IPS-15b (cell line): ENCODE measurements at regions not wholly inside any gene's neighbourhood (a gene's known extent, or its start where the extent isn't known, plus 50 kb on each side); places are given as distances from the start of the nearest gene placed in this dataset.

ENCODE experiments used
- H3K27me3 ChIP-seq: one replicate; pipeline ENCODE4 v1.6.1; 2013; ENCODE audit warnings: low read length; ENCODE audit not compliant: control insufficient read depth, insufficient read depth
- H3K36me3 ChIP-seq: one replicate; pipeline ENCODE4 v1.6.1; 2013; ENCODE audit warnings: low read length; ENCODE audit not compliant: control insufficient read depth, insufficient read depth
- H3K4me1 ChIP-seq: one replicate; pipeline ENCODE4 v1.6.1; 2013; ENCODE audit warnings: mild to moderate bottlenecking, low read length; ENCODE audit not compliant: control insufficient read depth, insufficient read depth
- H3K4me3 ChIP-seq: one replicate; pipeline ENCODE4 v1.5.1; 2013; ENCODE audit warnings: low read depth, low read length
- H3K9ac ChIP-seq: one replicate; pipeline ENCODE4 v1.6.1; 2013; ENCODE audit warnings: low read depth, mild to moderate bottlenecking, low read length
- H3K9me3 ChIP-seq: one replicate; pipeline ENCODE4 v1.6.1; 2013; ENCODE audit warnings: mild to moderate bottlenecking, low read length; ENCODE audit not compliant: control insufficient read depth, insufficient read depth

DNA sequence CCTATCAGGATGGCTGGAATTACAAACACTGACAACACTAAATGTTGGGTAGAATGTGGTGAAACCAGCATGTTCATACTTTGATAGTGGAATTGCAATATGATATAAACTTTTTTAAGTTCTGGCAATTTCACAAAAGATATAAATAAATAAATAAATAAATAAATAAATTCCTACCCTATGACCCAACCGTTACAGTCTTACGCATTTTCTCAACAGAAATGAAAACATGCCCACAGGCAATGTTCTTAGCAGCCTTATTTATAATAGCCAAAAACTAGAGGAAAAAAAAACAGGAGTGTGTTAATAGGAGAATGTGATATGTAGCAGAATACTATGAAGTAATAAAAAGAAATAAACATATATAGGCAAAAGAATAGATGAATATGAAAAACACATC, 318.9 kb downstream of the IPMK start:
- Histone ChIP-seq H3K36me3 (no peaks in the 10 kb centered on the region), H3K4me1 (peaks cover 5% of the 10 kb centered on the region), H3K27me3 (no peaks in the 10 kb centered on the region), H3K9me3 (no peaks in the 10 kb centered on the region), H3K4me3 (no peak overlapping the region), H3K9ac (no peak overlapping the region)

DNA sequence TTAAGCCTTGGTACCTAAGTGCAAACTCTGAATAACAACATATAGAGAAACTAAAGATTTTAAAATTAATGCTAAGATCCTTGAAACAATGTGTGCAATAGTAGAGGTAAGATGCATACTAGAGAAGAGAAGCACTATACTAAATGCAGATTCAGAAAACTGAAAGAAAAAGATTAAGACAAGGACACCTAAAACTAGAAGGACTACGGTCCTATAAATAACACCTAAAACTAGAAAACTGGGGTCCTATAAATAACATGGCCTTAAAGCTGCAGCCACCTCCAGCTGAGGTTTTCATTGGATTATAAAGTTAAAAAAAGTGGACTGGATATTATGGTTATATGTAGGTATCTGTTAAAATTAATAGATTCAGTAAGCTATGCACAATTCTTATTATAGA, 320.9 kb downstream of the IPMK start:
- Histone ChIP-seq H3K27me3 (no peaks in the 10 kb centered on the region), H3K9ac (no peak overlapping the region), H3K4me3 (no peak overlapping the region), H3K9me3 (no peaks in the 10 kb centered on the region), H3K4me1 (peaks cover 5% of the 10 kb centered on the region), H3K36me3 (no peaks in the 10 kb centered on the region)

DNA sequence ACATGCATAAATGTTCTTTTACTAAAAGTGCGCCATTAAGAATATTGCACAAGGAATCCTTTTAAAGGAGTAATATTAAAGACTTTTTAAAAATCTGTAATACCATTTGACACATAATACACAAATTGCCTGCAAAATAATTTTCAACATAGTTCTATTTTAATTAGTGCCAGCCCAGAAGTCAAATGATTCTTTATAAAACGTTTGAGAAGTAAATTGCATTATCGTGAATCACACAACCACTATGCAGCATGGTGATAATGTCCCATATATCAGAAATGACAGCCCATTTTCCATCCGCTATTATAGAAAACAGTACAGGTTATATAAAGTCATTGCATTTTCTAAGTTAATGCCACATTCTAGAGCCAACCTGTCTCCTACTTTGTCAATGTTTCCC, 324.0 kb downstream of the IPMK start:
- H3K9ac ChIP-seq, result no peak overlapping the region
- H3K4me3 ChIP-seq, result no peak overlapping the region
- H3K27me3 ChIP-seq, result no peaks in the 10 kb centered on the region
- H3K9me3 ChIP-seq, result no peaks in the 10 kb centered on the region
- no peaks in the 10 kb centered on the region for H3K36me3 ChIP-seq
- no peaks in the 10 kb centered on the region for H3K4me1 ChIP-seq

DNA sequence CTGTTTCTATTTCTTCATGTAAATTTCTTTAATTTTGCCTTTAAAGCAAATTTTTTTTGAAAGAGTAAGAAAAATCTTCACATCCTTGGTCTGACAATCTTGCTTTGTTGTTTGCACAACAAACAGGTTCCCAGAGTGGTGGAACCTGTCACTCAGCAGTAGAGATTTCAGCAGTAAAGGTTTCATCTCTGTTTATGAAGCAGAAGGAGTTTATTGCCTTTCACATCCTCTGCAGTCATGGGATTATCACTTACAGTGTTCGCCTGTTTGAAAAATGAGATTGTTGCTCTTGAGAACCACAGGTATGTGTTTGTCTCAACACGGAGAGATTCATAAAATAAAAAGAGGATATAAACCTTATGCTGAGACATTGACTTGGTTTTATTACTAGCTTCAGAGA, 342.6 kb downstream of the IPMK start:
- H3K4me3 ChIP-seq, result no peak overlapping the region
- no peaks in the 10 kb centered on the region for H3K27me3 ChIP-seq
- no peak overlapping the region for H3K9ac ChIP-seq
- H3K4me1 ChIP-seq, result no peaks in the 10 kb centered on the region
- H3K36me3 ChIP-seq, result no peaks in the 10 kb centered on the region
- H3K9me3 ChIP-seq, result no peaks in the 10 kb centered on the region

DNA sequence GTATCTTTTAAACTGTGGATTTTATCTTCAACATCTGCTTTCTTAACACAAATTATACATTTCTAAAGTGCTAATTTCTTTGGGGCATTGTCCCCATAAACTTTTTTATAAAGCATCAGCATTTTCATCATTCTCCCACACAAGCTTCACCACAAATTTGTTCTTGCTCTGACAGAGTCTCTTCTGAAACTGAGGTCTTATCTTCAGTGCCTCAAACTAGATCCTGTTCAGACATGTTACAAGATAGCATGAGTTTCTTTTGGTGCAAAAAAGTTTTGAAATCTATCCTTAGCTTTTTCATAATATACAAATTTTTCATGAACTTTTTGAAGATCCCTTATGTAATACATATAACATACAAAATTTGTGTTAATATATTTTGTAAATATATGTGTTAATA, 346.6 kb downstream of the IPMK start:
- Histone ChIP-seq H3K9me3 (no peaks in the 10 kb centered on the region), H3K4me3 (no peak overlapping the region)

DNA sequence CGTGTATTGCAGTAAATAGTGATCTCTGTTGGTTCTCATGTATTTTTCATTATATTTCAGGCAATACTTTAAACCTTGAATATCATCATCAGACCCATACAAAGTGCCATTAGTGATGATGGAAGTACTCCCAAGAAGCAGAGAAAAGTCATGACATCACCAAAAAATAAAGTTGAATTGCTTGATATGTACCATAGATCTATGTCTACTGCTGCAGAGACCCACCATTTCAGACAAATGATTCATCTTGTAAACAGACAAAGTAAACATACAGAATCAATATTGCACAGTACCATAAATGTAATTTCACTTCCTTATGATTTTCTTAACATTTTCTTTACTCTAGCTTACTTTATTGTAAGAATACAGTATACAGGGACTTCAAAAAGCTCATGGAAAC, 347.8 kb downstream of the IPMK start:
- no peaks in the 10 kb centered on the region for H3K27me3 ChIP-seq
- H3K4me3 ChIP-seq, result no peak overlapping the region
- no peaks in the 10 kb centered on the region for H3K9me3 ChIP-seq
- no peak overlapping the region for H3K9ac ChIP-seq
- peaks cover 2% of the 10 kb centered on the region for H3K4me1 ChIP-seq
- H3K36me3 ChIP-seq, result no peaks in the 10 kb centered on the region

More for the DNA sequence above, 346.6 kb downstream of the IPMK start:
- Histone ChIP-seq H3K27me3 (no peaks in the 10 kb centered on the region), H3K36me3 (no peaks in the 10 kb centered on the region), H3K9ac (no peak overlapping the region), H3K4me1 (no peaks in the 10 kb centered on the region)

DNA sequence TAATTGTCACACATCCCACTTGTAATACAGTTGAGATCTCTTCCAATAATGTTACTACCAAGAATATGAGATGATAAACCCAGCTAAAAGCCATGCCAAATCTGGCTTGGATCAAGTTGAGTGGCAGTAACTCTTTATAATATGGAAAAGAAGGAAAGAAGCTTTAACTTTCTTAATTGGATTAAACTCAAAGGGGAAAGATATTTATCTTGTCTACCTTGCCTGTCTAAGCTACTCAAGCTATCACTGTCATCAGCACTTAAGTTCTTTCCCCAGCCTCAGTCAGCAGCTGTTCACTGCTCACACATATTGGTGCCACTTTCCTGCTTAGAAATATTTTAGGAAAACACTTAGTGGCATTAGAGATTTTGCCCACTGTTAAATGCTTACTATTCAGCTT, 350.7 kb downstream of the IPMK start:
- Histone ChIP-seq H3K27me3 (no peaks in the 10 kb centered on the region), H3K4me3 (no peak overlapping the region)

DNA sequence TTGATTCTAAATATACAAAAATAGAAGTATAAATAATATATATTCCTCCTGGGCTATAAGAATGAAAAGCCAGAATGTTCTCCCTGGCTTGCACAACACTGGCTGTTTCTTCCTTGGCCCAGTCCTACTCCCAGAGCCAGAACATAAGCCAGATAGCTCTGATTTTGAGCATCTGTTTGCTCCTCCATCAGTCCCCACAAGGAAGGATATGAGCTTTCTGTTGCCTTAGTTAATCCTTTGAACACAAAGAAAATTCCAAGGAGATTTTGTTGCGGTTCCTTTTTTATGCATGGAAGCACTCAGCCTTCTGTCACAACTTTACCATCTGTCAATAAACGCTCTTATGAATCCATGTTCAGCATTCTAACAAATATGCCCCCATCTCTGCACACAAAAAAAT, 361.8 kb downstream of the IPMK start:
- no peaks in the 10 kb centered on the region for H3K4me1 ChIP-seq
- H3K9me3 ChIP-seq, result no peaks in the 10 kb centered on the region
- H3K9ac ChIP-seq, result no peak overlapping the region
- no peak overlapping the region for H3K4me3 ChIP-seq
- no peaks in the 10 kb centered on the region for H3K27me3 ChIP-seq
- H3K36me3 ChIP-seq, result no peaks in the 10 kb centered on the region

More for the DNA sequence above, 350.7 kb downstream of the IPMK start:
- Histone ChIP-seq H3K36me3 (no peaks in the 10 kb centered on the region), H3K4me1 (peaks cover 2% of the 10 kb centered on the region), H3K9me3 (no peaks in the 10 kb centered on the region), H3K9ac (no peak overlapping the region)

DNA sequence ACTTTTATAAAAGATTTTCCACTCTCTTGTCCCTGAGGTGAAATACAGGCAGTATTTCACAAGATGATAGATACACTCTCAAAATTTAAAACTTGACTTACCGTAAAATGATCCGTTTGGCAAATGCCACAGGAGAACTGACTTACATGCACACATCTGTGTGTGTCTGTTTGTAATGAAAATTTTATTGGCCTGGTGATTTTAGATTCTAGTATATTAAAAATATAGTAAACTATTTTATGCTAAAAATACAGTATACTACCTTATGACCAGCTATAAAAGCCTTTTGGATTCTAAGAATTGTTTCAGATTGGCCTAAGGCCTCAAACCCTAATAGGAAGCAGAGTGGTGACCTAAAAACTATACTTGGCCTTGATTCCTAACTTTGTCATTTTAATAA, 362.7 kb downstream of the IPMK start:
- Histone ChIP-seq H3K36me3 (no peaks in the 10 kb centered on the region), H3K9ac (no peak overlapping the region), H3K9me3 (no peaks in the 10 kb centered on the region), H3K27me3 (no peaks in the 10 kb centered on the region), H3K4me1 (no peaks in the 10 kb centered on the region), H3K4me3 (no peak overlapping the region)

DNA sequence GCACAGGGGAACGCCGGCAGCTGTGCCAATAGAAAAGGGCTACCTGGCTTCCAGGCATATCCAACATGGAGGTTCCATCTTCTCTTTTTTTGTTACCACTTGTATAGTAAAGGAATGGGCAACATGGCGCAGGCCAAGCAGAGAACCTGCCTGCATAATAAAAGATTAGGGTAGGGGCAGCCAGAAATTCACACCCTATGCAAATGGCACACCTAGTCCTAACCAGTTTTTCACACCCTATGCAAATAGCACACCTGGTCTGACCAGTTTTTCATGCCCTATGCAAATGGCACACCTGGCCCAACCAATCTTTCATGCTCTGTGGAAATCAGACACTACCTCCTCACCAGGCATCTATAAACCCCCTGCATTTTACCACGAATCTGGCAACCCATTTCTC, 369.5 kb downstream of the IPMK start:
- H3K27me3 ChIP-seq, result no peaks in the 10 kb centered on the region
- H3K4me1 ChIP-seq, result no peaks in the 10 kb centered on the region
- no peak overlapping the region for H3K9ac ChIP-seq
- H3K36me3 ChIP-seq, result no peaks in the 10 kb centered on the region
- no peaks in the 10 kb centered on the region for H3K9me3 ChIP-seq
- H3K4me3 ChIP-seq, result no peak overlapping the region

DNA sequence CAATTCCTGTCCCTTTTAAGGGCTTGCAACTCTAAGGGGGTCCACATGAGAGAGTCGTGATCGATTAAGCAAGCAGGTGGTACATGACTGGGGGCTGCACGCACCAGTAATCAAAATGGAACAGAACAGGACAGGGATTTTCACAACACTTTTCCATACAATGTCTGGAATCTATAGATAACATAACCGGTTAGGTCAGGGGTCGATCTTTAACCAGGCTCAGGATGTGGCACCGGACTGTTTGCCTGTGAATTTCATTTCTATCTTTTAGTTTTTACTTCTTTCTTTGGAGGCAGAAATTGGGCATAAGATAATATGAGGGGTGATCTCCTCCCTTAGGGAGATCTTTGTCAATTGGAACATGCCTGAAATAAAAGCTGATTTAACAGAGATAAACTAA, 370.1 kb downstream of the IPMK start:
- no peaks in the 10 kb centered on the region for H3K27me3 ChIP-seq
- H3K4me1 ChIP-seq, result no peaks in the 10 kb centered on the region
- H3K9me3 ChIP-seq, result no peaks in the 10 kb centered on the region
- no peak overlapping the region for H3K4me3 ChIP-seq
- no peak overlapping the region for H3K9ac ChIP-seq
- H3K36me3 ChIP-seq, result no peaks in the 10 kb centered on the region

DNA sequence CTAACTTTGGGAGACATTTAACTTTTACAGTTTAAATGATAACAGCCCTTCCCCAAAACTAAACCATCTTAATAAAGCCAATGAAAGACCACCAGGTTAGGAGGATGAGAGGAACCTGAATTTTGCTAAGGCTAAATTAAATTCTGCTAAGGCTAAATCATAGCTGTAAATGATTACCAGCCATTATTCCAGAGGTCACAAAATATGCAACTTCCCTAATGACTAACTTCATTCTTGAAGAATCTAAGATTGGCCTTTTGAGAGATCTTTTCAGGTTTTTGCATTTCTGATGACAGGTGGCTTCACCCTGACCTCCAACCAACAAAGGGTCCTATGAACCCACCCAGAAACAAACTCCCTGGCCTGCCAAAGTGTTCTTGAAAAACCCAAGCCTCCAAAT, 373.3 kb downstream of the IPMK start:
- Histone ChIP-seq H3K9me3 (no peaks in the 10 kb centered on the region), H3K27me3 (no peaks in the 10 kb centered on the region), H3K4me3 (no peak overlapping the region), H3K36me3 (no peaks in the 10 kb centered on the region), H3K4me1 (no peaks in the 10 kb centered on the region), H3K9ac (no peak overlapping the region)
